Ascending aorta (tissue), 2 donors: ENCODE measurements at regions not wholly inside any gene's neighbourhood (a gene's known extent, or its start where the extent isn't known, plus 50 kb on each side); places are given as distances from the start of the nearest gene placed in this dataset.

Source experiments
- DNase-seq, 2 donors: peaks; one replicate each; pipeline ENCODE4 v3.0.0-alpha.2; 2019; ENCODE audit warnings: low spot score in 2 of 2
- H3K27ac ChIP-seq, 2 donors: fragments of 200-600 bp; sonication (generic); one replicate each; pipeline ENCODE4 v1.5.1; 2016 to 2017; ENCODE audit warnings: mild to moderate bottlenecking in 1 of 2
- H3K27me3 ChIP-seq: fragments of 200-600 bp; sonication (generic); one replicate; pipeline ENCODE4 v1.5.1; 2017
- H3K36me3 ChIP-seq, 2 donors: fragments of 200-600 bp; sonication (generic); one replicate each; pipeline ENCODE4 v1.5.1; 2016
- H3K4me1 ChIP-seq, 2 donors: fragments of 200-600 bp; sonication (generic); one replicate each; pipeline ENCODE4 v1.5.1; 2016 to 2017; ENCODE audit warnings: mild to moderate bottlenecking in 1 of 2
- H3K4me3 ChIP-seq, 2 donors: fragments of 200-600 bp; sonication (generic); one replicate each; pipeline ENCODE4 v1.5.1; 2016 to 2017; ENCODE audit warnings: mild to moderate bottlenecking in 1 of 2
- H3K9me3 ChIP-seq, 2 donors: fragments of 200-600 bp; sonication (generic); one replicate each; pipeline ENCODE4 v1.5.1; 2016
- CTCF ChIP-seq, 3 experiments: fragments of 200-600 bp in 2 of 3; fragments of 450-650 bp in 1 of 3; sonication (generic) in 2 of 3; IDR thresholded peaks; one replicate each; pipeline ENCODE4 v1.5.1; 2016 to 2019; ENCODE audit warnings: antibody characterized with exemption in 3 of 3, mild to moderate bottlenecking in 1 of 3, moderate library complexity in 1 of 3
- intact Hi-C: fragments of 100-400 bp; cut with DNase I; formaldehyde crosslinking; loops from one replicate; pipeline ENCODE4 v1.15.1; 2023

DNA sequence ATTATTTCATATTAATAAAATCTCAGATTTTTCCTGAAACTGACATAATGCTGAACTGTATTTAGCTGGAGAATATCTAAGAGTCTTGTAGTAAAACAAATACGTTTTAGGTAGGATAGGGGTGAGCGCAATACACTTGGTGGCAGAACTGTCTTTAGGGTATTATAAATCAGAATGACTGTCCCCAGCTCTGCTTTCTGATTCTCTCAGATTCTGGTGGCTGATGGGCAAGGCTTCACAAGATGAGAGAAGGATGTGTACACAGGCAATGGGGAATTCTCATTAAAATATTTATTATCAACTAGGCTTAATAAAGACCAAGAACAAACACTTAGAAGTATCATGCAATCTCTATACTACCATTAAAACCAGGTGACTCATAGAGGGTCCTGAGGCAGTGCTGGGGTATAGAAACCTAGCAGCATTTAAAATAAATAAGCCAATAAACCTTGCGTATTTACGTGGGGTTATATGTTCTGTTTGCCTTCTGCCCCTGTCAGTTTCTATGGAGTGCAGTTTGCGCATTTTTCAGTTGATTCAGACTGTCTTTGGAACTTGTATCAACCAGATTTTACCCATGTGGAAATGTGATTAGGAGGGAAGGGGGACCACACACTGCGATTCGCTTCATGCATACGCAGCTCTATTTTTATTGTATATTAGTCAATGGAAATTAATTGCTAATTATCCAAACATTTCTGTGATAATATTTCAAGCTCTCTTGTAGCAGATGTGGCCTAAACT, 1150.7 kb upstream of the WWC1 start:
- DNase-seq = no peak
- Histone ChIP-seq H3K27me3 (no peaks in the 10 kb centered on the region), H3K4me3 (no peak overlapping the region), H3K9me3 (no peaks in the 10 kb centered on the region), H3K4me1 (no peaks in the 10 kb centered on the region), H3K36me3 (no peaks in the 10 kb centered on the region), H3K27ac (no peak overlapping the region)
- no peak for TF ChIP-seq CTCF (IDR thresholded peaks at IDR 0.05)
- intact Hi-C loops = no loop called here

GRCh38 chr5:167143716-167144115, 1147.7 kb upstream of the WWC1 start:
- Histone ChIP-seq H3K36me3 (no peaks in the 10 kb centered on the region), H3K27me3 (no peaks in the 10 kb centered on the region), H3K4me1 (no peaks in the 10 kb centered on the region), H3K4me3 (no peak overlapping the region), H3K27ac (no peak overlapping the region), H3K9me3 (no peaks in the 10 kb centered on the region)
- intact Hi-C loops = no loop called here
- DNase-seq = no peak
- no peak for TF ChIP-seq CTCF (IDR thresholded peaks at IDR 0.05)

DNA sequence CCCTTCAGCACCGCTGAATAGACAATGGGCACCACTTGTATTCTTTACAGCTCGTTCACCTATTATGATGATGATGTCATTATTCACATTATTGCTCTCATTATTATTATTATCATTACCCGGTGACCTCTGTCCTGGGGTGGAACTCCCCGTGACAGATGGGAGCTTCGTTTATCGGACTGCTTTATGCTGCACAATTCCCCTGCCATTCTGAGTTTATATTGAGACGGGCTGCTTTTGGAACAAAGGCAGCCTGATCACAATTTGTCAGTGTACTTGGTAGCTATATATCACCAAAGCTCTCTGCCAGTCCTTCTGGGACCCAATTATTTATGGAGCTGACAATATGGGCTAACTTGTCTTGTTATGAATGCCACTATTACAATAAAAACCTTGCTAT, 1145.6 kb upstream of the WWC1 start:
- no peaks in the 10 kb centered on the region for H3K9me3 ChIP-seq
- intact Hi-C loops = no loop called here
- no peak for DNase-seq

DNA sequence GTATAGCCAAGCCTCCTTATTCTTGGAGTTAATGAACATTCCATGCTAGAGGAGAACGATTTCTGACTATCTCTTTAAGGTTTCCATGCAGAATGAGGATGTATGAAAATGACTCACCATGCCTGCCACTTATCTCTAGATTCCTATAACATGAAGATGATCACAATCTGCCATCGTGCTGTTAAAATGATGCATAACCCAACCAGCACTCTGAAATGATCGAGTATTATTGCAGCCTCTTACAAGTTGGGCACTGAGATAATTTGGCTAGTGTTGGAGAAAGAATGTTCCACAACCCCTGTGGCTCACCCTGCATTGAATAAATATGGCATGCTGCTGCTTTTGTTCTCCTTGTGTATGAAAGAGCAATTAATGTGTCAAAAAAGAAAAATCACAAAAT, 1143.6 kb upstream of the WWC1 start:
- H3K4me3 ChIP-seq = no peak overlapping the region
- intact Hi-C loops = no loop called here
- no peaks in the 10 kb centered on the region for H3K36me3 ChIP-seq
- H3K4me1 ChIP-seq = no peaks in the 10 kb centered on the region
- H3K27me3 ChIP-seq = no peaks in the 10 kb centered on the region
- no peak overlapping the region for H3K27ac ChIP-seq
- no peak for DNase-seq
- H3K9me3 ChIP-seq = no peaks in the 10 kb centered on the region
- TF ChIP-seq CTCF (IDR thresholded peaks at IDR 0.05) = no peak

More for the DNA sequence above, 1145.6 kb upstream of the WWC1 start:
- no peak overlapping the region for H3K27ac ChIP-seq
- no peak for TF ChIP-seq CTCF (IDR thresholded peaks at IDR 0.05)
- no peaks in the 10 kb centered on the region for H3K4me1 ChIP-seq
- H3K36me3 ChIP-seq = no peaks in the 10 kb centered on the region
- no peak overlapping the region for H3K4me3 ChIP-seq
- no peaks in the 10 kb centered on the region for H3K27me3 ChIP-seq

GRCh38 chr5:167150661-167151060, 1140.8 kb upstream of the WWC1 start:
- H3K27me3 ChIP-seq = no peaks in the 10 kb centered on the region
- no peak for TF ChIP-seq CTCF (IDR thresholded peaks at IDR 0.05)
- intact Hi-C loops = no loop called here

GRCh38 chr5:167152561-167152960, 1138.9 kb upstream of the WWC1 start:
- no peaks in the 10 kb centered on the region for H3K9me3 ChIP-seq

More at GRCh38 chr5:167150661-167151060, 1140.8 kb upstream of the WWC1 start:
- Histone ChIP-seq H3K4me1 (no peaks in the 10 kb centered on the region), H3K36me3 (no peaks in the 10 kb centered on the region), H3K4me3 (no peak overlapping the region), H3K27ac (no peak overlapping the region), H3K9me3 (no peaks in the 10 kb centered on the region)
- DNase-seq = no peak

More at GRCh38 chr5:167152561-167152960, 1138.9 kb upstream of the WWC1 start:
- Histone ChIP-seq H3K27ac (no peak overlapping the region), H3K4me1 (no peaks in the 10 kb centered on the region), H3K36me3 (no peaks in the 10 kb centered on the region), H3K27me3 (no peaks in the 10 kb centered on the region), H3K4me3 (no peak overlapping the region)
- no peak for TF ChIP-seq CTCF (IDR thresholded peaks at IDR 0.05)
- no peak for DNase-seq
- intact Hi-C loops = no loop called here
